SJSA1 (cell line): ENCODE measurements at regions not wholly inside any gene's neighbourhood (a gene's known extent, or its start where the extent isn't known, plus 50 kb on each side); places are given as distances from the start of the nearest gene placed in this dataset.
"Not testable (repeated sequence)": the region's sequence is repeated elsewhere in the genome, so short reads cannot be mapped to it uniquely, and the experiment has no call there.

ENCODE experiments used
- DNase-seq, 2 experiments: peaks; one replicate each; pipeline ENCODE4 v3.0.0-alpha.2; 2015 to 2020; ENCODE audit warnings: low spot score in 2 of 2, low read depth in 1 of 2
- H3K27ac ChIP-seq: fragments of 250-450 bp; sonication (Bioruptor Pico); 2 replicates; pipeline ENCODE4 v1.5.1; 2020; ENCODE audit warnings: mild to moderate bottlenecking, moderate library complexity
- H3K27me3 ChIP-seq: fragments of 250-450 bp; sonication (Bioruptor Pico); replicated peaks from 2 replicates; pipeline ENCODE4 v1.5.1; 2020; ENCODE audit warnings: mild to moderate bottlenecking, moderate library complexity
- H3K36me3 ChIP-seq: fragments of 250-450 bp; sonication (Bioruptor Pico); 2 replicates; pipeline ENCODE4 v1.5.1; 2020; ENCODE audit warnings: mild to moderate bottlenecking
- H3K4me1 ChIP-seq: fragments of 250-450 bp; sonication (Bioruptor Pico); replicated peaks from 2 replicates; pipeline ENCODE4 v1.6.1; 2021; ENCODE audit warnings: mild to moderate bottlenecking
- H3K4me3 ChIP-seq: fragments of 250-450 bp; sonication (Bioruptor Pico); 2 replicates; pipeline ENCODE4 v1.5.1; 2020; ENCODE audit warnings: mild to moderate bottlenecking
- H3K9me3 ChIP-seq: fragments of 250-450 bp; sonication (Bioruptor Pico); replicated peaks from 2 replicates; pipeline ENCODE4 v1.5.1; 2020; ENCODE audit warnings: mild to moderate bottlenecking

DNA sequence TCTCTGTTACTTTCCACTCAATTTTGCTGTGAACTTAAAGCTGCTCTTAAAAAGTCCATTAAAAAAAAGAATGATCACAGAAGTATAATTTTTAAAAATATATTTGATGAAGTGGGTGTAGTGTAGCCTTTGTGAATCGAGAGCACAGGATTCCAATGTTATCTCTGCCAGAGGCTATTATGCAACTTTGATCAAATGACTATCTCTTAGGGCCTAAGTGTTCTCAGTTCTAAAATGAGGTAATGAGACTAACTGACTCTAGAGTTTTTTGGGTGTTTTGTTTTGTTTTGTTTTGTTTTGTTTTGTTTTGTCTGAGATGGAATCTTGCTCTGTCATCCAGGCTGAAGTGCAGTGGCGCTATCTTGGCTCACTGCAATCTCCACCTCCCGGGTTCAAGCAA lies 147.5 kb downstream of the FAM72C start:
- not testable (repeated sequence) for H3K27me3 ChIP-seq, H3K27ac ChIP-seq, H3K9me3 ChIP-seq, DNase-seq, H3K4me1 ChIP-seq, H3K36me3 ChIP-seq, H3K4me3 ChIP-seq

- H3K27ac ChIP-seq, H3K9me3 ChIP-seq, H3K36me3 ChIP-seq, H3K4me3 ChIP-seq, H3K27me3 ChIP-seq, DNase-seq, H3K4me1 ChIP-seq: not testable (repeated sequence)
Observed at GRCh38 chr1:143820058-143820457, 151.7 kb downstream of the FAM72C start.

GRCh38 chr1:143816369-143816768 lies 155.4 kb downstream of the FAM72C start:
- not testable (repeated sequence) for DNase-seq, H3K27ac ChIP-seq, H3K4me1 ChIP-seq, H3K4me3 ChIP-seq, H3K27me3 ChIP-seq, H3K9me3 ChIP-seq, H3K36me3 ChIP-seq

- not testable (repeated sequence) for H3K4me3 ChIP-seq, DNase-seq
Observed at GRCh38 chr1:143805374-143805773, 166.4 kb downstream of the FAM72C start.

GRCh38 chr1:143804707-143805356 lies 167.0 kb downstream of the FAM72C start:
- H3K4me1 ChIP-seq, H3K27me3 ChIP-seq, H3K36me3 ChIP-seq, H3K4me3 ChIP-seq, H3K9me3 ChIP-seq, H3K27ac ChIP-seq: not testable (repeated sequence)
- peak in 1 of 2 experiments; percentile 13 for DNase-seq

More at GRCh38 chr1:143805374-143805773, 166.4 kb downstream of the FAM72C start:
- H3K27ac ChIP-seq, H3K36me3 ChIP-seq, H3K27me3 ChIP-seq, H3K9me3 ChIP-seq, H3K4me1 ChIP-seq: not testable (repeated sequence)

DNA sequence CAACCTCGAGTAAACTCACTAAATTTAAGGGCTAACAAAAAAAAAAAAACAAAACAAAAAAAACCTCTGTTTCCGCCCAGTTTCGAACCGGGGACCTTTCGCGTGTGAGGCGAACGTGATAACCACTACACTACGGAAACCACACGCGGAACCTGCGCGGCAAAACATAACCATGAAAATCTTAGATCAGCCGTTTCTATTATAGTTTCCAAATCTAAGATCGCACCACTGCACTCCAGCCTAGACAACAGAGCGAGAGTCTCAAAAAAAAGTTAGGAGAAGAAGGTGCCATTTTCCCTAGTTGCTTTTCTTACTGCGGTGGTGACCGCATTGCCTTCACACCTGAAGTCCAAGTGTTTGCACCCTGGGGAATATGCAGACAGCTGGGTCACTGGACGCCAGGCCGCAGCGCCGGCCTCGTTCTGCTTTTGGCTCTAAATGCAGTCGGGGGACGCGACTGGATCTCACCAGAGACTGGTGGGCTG lies 167.8 kb downstream of the FAM72C start:
- H3K36me3 ChIP-seq, H3K4me3 ChIP-seq, H3K4me1 ChIP-seq, H3K9me3 ChIP-seq, H3K27me3 ChIP-seq, H3K27ac ChIP-seq: not testable (repeated sequence)
- DNase-seq: peak; percentile 22 to 44

GRCh38 chr1:143803095-143803494 lies 168.7 kb downstream of the FAM72C start:
- not testable (repeated sequence) for H3K27me3 ChIP-seq, H3K4me1 ChIP-seq, H3K9me3 ChIP-seq, DNase-seq, H3K36me3 ChIP-seq, H3K4me3 ChIP-seq, H3K27ac ChIP-seq

DNA sequence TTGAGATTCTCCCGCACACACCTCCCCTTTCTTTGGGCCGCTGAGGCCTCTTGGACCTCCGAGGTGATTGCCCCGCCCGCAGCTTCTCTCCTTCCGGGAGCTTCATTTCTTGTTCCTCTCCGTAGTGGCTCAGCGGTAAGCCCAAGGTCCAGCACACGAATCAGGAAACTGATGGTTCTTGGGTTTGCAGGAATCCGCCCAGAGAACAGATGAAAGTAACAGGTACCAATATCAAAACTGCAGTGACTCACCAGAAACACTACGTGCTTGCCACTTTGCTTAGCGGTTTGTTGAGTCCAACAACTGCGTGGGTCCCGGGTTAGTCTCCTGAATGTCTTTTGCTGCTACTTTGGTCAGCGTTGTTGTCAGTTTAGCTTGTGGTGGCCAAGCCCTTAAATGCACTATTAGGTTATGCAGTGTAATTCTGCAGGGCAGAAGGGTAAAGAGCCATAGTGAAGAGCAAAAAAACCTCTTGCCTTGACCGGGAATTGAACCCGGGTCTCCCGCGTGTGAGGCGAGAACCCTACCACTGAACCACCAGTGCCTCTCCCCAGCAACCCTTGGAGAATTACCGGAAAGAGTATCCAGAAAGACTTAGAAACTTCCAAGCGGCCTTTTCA lies 172.1 kb downstream of the FAM72C start:
- H3K27ac ChIP-seq, H3K27me3 ChIP-seq, DNase-seq: not testable (repeated sequence)

DNA sequence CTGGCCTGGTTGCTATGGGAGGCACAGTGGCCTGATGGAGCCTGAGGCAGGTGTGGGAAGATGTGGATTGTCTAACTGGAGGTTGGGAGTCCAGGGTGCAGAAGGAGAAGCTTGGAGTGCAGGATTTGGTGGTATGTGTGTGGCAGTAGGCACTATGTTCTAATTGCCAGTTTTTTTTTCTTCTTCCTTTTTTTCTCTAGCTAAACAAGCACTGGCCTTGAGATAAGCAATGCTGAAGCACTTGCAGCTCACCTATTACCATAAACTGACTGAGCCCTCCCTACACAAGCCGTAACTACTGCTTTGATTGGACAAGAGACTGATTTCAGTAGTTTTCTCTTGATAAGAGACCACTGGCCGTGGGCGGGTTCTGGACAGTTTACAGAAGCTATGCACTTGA lies 175.4 kb downstream of the FAM72C start:
- H3K36me3 ChIP-seq, DNase-seq, H3K27ac ChIP-seq, H3K4me3 ChIP-seq, H3K9me3 ChIP-seq, H3K4me1 ChIP-seq, H3K27me3 ChIP-seq: not testable (repeated sequence)

More for the DNA sequence above, 172.1 kb downstream of the FAM72C start:
- not testable (repeated sequence) for H3K4me1 ChIP-seq, H3K36me3 ChIP-seq, H3K4me3 ChIP-seq, H3K9me3 ChIP-seq

- DNase-seq, H3K4me1 ChIP-seq, H3K27me3 ChIP-seq, H3K9me3 ChIP-seq, H3K27ac ChIP-seq, H3K36me3 ChIP-seq, H3K4me3 ChIP-seq: not testable (repeated sequence)
Observed at GRCh38 chr1:143792047-143792937, 179.5 kb downstream of the FAM72C start.

DNA sequence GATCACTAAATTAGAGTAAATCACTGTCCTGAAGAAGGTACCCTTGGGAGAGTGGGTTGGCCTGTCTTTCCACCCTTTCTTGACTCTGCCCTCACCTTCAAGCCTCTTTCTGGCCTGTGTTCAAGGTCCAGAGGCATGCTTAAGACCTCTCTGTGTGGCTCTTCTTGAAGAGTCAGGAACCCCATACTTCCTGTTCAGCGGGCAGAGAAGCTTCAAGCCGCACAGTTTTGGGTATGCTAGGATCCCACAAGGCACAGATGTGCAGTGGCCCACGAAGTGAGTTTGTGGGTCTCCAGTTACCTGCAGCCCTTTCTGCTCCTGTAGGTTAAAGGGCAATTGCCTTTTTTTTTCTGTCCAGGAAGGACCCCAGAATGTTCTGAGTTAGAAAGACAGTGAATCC lies 185.4 kb downstream of the FAM72C start:
- H3K27ac ChIP-seq, H3K9me3 ChIP-seq, H3K4me3 ChIP-seq, H3K36me3 ChIP-seq, H3K4me1 ChIP-seq, H3K27me3 ChIP-seq, DNase-seq: not testable (repeated sequence)

DNA sequence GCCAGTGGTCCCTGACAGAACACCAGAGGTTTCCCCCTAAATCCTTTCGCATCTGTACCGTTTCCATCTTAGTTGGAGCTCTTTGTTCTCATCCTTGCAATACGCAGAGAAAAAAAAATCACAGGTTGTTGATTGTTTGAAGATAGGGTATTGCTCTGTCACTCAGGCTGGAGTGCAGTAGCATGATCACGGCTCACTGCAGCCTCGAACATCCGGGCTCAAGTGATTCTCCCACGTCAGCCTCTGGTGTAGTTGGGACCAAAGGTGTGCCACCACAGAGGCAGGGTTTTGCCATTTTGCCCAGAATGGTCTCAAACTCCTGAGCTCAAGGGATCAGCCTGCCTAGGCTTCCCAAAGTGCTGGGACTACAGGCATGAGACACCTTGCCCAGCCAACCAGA lies 185.9 kb downstream of the FAM72C start:
- not testable (repeated sequence) for H3K4me3 ChIP-seq, H3K4me1 ChIP-seq, H3K27me3 ChIP-seq, H3K36me3 ChIP-seq, H3K27ac ChIP-seq, DNase-seq, H3K9me3 ChIP-seq

- H3K27me3 ChIP-seq, H3K36me3 ChIP-seq, H3K9me3 ChIP-seq, H3K4me3 ChIP-seq, H3K27ac ChIP-seq, DNase-seq, H3K4me1 ChIP-seq: not testable (repeated sequence)
Observed at GRCh38 chr1:143784239-143784882, 187.4 kb downstream of the FAM72C start.

DNA sequence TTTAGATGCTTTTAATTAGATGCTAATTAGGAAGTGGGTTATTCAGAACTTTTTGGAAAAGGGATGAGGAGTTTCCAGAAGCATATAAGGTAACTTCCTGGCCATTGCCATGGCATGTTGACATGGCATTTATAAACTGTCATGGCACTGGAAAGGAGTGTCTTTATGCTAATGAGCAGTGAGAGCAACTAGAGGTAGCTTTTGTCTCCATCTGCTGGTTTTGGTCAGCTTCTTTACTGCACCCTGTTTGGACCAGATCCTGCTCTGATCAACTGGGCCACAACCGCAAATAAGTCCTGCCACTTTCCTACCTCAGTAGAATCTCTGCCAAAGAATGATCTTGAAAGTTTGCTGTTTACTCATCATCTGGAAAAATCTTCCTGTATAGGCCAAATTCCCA lies 193.6 kb downstream of the FAM72C start:
- H3K4me3 ChIP-seq, H3K27me3 ChIP-seq, H3K4me1 ChIP-seq, H3K36me3 ChIP-seq, H3K9me3 ChIP-seq, H3K27ac ChIP-seq, DNase-seq: not testable (repeated sequence)
